Natural killer cell treated with Interleukin-12 subunit alpha and Interleukin-12 subunit beta and Interleukin-15 and Interleukin-18, amount 100 ng/mL, for 72 hours (primary cell): ENCODE measurements at regions not wholly inside any gene's neighbourhood (a gene's known extent, or its start where the extent isn't known, plus 50 kb on each side); places are given as distances from the start of the nearest gene placed in this dataset.

Source experiments
- ATAC-seq, 2 donors: fragments of 150-1000 bp; cut with Tn5 transposase in 1 of 2; sonication (Bioruptor Pico), chemical (Tn5 transposase) in 1 of 2; 2 replicates each; pipeline ENCODE4 v1.10.0; 2021
- DNase-seq: peaks from one replicate; pipeline ENCODE4 v3.0.0; 2022; ENCODE audit warnings: low spot score
- H3K27ac Mint-ChIP-seq, 2 donors: 1 replicate in 1 of 2; 2 replicates in 1 of 2; pipeline ENCODE4 v1.8.0; 2022; ENCODE audit warnings: mixed read lengths in 2 of 2, mild to moderate bottlenecking in 1 of 2, moderate library complexity in 1 of 2
- H3K27me3 Mint-ChIP-seq, 2 donors: 1 replicate in 1 of 2; 2 replicates in 1 of 2; pipeline ENCODE4 v1.8.0; 2022; ENCODE audit warnings: mixed read lengths in 2 of 2
- H3K36me3 Mint-ChIP-seq: one replicate; pipeline ENCODE4 v1.8.0; 2022; ENCODE audit warnings: mixed read lengths
- H3K4me1 Mint-ChIP-seq, 2 donors: 1 replicate in 1 of 2; 2 replicates in 1 of 2; pipeline ENCODE4 v1.8.0; 2022; ENCODE audit warnings: low read depth in 2 of 2, mixed read lengths in 2 of 2, mild to moderate bottlenecking in 1 of 2
- H3K4me3 Mint-ChIP-seq: one replicate; pipeline ENCODE4 v1.8.0; 2022; ENCODE audit warnings: mixed read lengths
- H3K9me3 Mint-ChIP-seq: 2 replicates; pipeline ENCODE4 v1.8.0; 2022; ENCODE audit warnings: mixed read lengths

DNA sequence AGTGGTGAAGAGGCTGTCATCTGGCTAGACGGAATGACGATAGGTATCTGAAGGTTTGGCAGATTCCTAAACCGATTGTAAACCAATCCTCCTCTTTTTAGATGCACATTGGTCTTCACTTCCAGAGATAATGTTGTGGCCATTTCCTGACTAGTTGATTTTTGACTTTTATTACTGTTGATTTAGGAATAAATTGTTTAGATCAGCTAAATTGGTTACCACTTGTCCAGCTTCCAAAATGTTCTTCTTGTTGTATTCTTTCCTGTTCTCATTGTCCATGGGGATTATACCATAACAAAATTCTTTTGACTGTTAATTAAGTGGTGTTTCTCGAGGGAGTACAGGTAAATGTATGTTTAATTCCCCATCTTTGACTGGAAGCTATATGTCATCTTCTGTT lies 119.7 kb downstream of the MACROH2A1 start:
- no peak for ATAC-seq
- no peaks in the 10 kb centered on the region for H3K36me3 Mint-ChIP-seq
- H3K4me3 Mint-ChIP-seq, result no peak overlapping the region
- no peak overlapping the region for H3K27ac Mint-ChIP-seq
- H3K4me1 Mint-ChIP-seq, result no peaks in the 10 kb centered on the region
- no peak for DNase-seq
- no peaks in the 10 kb centered on the region for H3K9me3 Mint-ChIP-seq
- H3K27me3 Mint-ChIP-seq, result peaks cover 22 to 47% of the 10 kb centered on the region in 2 donors

DNA sequence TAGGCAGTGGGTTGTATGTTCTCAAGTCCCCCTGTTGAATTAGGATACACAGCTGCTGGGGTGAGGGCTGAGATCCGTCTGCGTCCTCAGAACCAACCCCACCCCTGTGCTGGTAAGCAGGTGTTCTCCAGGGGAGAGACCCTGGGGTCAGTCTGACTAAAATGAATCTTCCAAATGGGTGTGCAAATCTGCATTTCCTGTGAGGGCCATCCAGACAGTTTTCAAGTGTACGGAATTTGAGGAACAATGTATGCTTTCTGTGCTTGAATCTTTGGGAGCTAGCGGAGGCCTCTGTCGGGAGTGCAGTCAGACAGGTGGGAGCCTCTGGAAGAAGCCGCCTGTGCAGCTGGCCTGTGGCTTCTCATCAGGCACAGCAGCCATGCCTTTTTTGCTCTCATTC lies 122.9 kb downstream of the MACROH2A1 start:
- Mint-ChIP-seq H3K4me3 (no peak overlapping the region), H3K27me3 (peaks cover 14 to 27% of the 10 kb centered on the region in 2 donors), H3K9me3 (no peaks in the 10 kb centered on the region), H3K4me1 (peaks cover 0 to 6% of the 10 kb centered on the region in 2 donors), H3K27ac (no peak overlapping the region), H3K36me3 (no peaks in the 10 kb centered on the region)
- DNase-seq (no peak), ATAC-seq (no peak)

DNA sequence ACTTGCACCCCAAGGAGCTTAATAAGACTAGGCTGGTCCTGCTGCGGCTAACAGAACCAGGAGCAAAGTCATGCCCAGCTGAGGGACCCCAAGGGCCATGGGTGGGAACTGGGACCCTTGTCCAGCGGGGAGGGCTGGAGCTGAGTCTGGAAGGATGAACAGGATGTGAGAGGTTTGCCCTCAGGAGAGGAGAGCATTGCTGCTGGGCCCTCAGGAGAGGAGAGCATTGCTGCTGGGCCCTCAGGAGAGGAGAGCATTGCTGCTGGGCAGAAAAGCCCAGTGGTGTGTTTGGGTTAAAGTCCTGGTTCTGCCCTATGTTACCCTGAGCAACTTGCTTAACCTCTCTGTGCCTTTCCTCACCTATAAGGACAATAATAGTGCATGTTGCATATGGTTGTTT lies 125.8 kb downstream of the MACROH2A1 start:
- Mint-ChIP-seq H3K27me3 (peaks cover 7 to 18% of the 10 kb centered on the region in 2 donors), H3K9me3 (no peaks in the 10 kb centered on the region), H3K4me1 (peaks cover 0 to 6% of the 10 kb centered on the region in 2 donors), H3K36me3 (no peaks in the 10 kb centered on the region), H3K4me3 (no peak overlapping the region), H3K27ac (no peak overlapping the region)
- ATAC-seq, result peak in 1 of 2 donors; percentile 51
- DNase-seq, result no peak

DNA sequence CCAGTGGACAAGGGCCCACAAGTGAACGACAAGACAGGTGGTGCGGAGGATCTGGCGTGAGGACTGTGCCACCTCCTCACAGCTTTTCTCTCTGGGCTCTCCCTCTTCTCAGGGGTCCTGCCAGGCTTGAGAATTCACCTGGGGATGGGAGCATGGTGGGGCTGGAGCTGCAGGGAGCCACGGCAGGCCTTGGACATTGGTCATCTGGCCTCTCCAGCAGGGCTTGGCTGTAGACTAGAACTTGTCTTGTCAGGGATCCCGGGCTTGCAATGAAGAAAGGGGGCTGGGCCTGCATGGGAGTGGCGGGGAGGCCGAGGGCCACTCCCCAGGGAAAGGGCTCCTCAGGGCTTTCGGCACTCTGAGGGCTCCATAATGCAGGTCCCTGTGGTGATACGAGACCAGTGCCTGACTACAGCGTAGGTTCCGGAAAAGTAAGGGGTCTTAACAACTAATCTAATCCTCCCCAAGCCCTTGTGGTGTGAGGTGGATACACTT lies 126.7 kb downstream of the MACROH2A1 start:
- H3K4me3 Mint-ChIP-seq, result no peak overlapping the region
- peaks cover 9 to 17% of the 10 kb centered on the region in 2 donors for H3K27me3 Mint-ChIP-seq
- DNase-seq (no peak), ATAC-seq (peak; percentile 8 to 14)
- no peaks in the 10 kb centered on the region for H3K9me3 Mint-ChIP-seq
- H3K36me3 Mint-ChIP-seq, result no peaks in the 10 kb centered on the region
- peaks cover 0 to 6% of the 10 kb centered on the region in 2 donors for H3K4me1 Mint-ChIP-seq
- H3K27ac Mint-ChIP-seq, result peak overlapping the region in 1 of 2 donors; percentile 45

DNA sequence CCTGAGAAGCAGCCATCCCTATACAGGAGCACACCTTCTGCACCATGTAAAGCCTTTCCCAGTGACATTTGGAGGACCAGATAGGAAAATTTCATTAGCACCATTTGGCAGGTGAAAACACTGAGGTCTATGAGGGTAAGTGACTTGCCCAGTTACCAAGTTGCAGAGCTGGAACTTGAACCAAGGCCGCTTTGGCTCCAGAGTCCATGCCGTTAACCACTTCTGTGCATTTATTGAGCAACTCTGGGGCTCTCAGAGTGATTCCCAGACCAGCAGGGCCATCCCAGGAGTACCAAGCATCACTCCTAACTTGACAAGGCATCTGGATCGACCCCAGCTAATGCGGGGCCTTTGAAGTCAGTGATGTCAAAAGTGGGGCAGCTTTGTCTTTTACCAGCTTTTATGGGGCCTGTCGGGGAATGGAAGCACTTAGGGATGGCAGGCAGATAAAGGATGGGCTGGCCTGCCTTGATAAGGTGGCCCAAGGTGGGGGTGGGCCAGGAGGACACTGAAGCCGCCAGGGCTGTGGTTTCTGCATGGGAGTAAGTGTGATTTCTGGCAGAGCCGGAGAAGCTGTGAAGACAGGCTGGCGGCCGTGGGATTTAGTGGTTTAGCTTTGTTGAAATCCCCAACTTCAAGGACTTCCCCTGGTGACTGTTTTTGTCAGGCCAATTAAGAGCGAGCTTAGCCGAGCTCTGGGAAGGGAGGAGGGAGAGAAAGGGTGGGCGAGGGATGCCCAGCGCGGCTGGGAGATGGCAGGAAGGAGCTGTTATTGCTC lies 127.3 kb downstream of the MACROH2A1 start:
- H3K9me3 Mint-ChIP-seq, result no peaks in the 10 kb centered on the region
- ATAC-seq (peak; percentile 29 to 77), DNase-seq (no peak)
- no peaks in the 10 kb centered on the region for H3K36me3 Mint-ChIP-seq
- peaks cover 7 to 18% of the 10 kb centered on the region in 2 donors for H3K27me3 Mint-ChIP-seq
- peak overlapping the region in 1 of 2 donors; percentile 45 for H3K27ac Mint-ChIP-seq
- peaks cover 0 to 6% of the 10 kb centered on the region in 2 donors for H3K4me1 Mint-ChIP-seq
- H3K4me3 Mint-ChIP-seq, result no peak overlapping the region

DNA sequence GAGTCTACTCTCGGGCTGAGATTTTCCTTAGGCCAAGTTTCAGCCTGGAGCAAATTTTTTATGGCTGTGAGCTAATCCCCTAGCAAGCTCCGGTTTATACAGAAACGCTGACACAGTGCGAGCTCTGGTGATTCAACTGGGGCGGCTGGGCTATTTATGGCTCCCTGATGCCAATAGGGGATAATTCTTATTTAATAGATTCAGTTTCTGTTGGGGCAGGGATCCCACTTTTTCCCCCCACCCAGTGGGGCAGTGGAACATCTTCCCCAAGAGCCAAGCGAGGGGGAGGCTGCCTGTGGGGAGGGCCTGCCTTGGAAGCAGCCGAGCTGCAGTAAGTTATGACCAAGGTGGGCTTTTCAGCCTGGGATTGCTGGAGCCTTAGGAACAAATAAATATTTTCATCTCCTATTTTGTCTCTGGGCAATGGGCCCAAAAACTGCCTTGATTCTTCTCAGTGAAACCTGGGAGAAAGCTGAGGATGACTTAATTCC lies 129.1 kb downstream of the MACROH2A1 start:
- DNase-seq (no peak), ATAC-seq (no peak)
- H3K36me3 Mint-ChIP-seq, result no peaks in the 10 kb centered on the region
- no peak overlapping the region for H3K4me3 Mint-ChIP-seq
- peaks cover 0 to 6% of the 10 kb centered on the region in 2 donors for H3K4me1 Mint-ChIP-seq
- H3K27ac Mint-ChIP-seq, result no peak overlapping the region
- H3K9me3 Mint-ChIP-seq, result no peaks in the 10 kb centered on the region
- peaks cover 20 to 22% of the 10 kb centered on the region in 2 donors for H3K27me3 Mint-ChIP-seq

DNA sequence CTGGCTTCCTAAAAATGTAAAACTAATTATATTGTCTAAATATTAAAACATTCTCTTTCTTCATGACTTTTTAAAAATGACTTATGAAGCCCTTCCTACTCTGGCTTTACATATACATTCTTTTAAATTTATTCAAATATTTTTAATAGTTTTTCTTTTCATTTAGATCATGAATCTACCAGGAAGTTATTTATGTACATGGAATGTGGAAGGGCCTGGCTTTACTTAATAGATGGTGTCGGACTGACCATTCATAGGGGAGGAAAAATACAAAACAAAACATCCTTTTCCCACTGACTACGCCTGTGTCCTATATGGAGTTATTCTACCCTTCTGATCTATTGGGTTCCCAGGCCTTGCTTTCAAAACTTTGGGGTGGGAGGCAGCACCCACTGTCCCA lies 129.8 kb downstream of the MACROH2A1 start:
- H3K4me3 Mint-ChIP-seq, result no peak overlapping the region
- peaks cover 0 to 6% of the 10 kb centered on the region in 2 donors for H3K4me1 Mint-ChIP-seq
- H3K9me3 Mint-ChIP-seq, result no peaks in the 10 kb centered on the region
- H3K27ac Mint-ChIP-seq, result no peak overlapping the region
- DNase-seq (no peak), ATAC-seq (no peak)
- H3K36me3 Mint-ChIP-seq, result no peaks in the 10 kb centered on the region
- peaks cover 24 to 29% of the 10 kb centered on the region in 2 donors for H3K27me3 Mint-ChIP-seq

DNA sequence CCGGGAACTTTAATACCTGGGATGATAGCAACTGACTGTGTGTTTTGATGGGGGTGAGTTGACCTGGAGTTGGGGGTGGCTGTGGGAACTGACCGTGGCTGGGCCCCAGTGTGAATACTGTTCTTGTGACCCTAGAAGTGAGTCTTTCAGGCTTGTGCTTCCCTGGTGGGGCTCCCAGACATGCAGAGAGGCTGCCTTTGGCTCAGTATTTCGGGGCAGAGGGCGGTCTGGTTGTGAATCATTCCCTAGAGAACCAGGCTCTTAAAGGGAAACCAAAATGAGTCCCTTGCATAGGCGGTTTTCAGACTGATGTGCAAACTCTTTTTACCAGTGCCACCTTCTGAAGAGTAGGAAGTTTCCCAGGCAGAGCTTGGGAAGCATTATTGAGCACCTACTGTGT lies 132.1 kb downstream of the MACROH2A1 start:
- peaks cover 0 to 3% of the 10 kb centered on the region in 2 donors for H3K4me1 Mint-ChIP-seq
- H3K36me3 Mint-ChIP-seq, result no peaks in the 10 kb centered on the region
- H3K4me3 Mint-ChIP-seq, result no peak overlapping the region
- peaks cover 30 to 35% of the 10 kb centered on the region in 2 donors for H3K27me3 Mint-ChIP-seq
- no peaks in the 10 kb centered on the region for H3K9me3 Mint-ChIP-seq
- no peak overlapping the region for H3K27ac Mint-ChIP-seq
- ATAC-seq (no peak), DNase-seq (no peak)

DNA sequence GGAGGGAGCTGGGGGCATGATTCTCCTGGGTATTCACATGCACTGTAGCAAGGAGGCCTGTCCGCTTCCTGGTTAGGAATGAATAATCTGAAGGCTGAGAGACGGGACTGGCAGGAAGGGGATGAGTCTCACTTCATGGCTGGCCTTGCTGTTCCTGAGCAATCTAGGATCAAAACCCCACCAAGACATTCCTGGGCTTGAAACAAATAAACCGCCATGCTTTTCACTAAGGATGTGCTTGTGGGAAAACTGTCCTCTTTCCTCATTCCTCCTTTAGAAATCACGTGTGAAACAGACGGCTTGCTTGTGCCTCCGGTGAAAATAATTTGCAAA lies 132.8 kb downstream of the MACROH2A1 start:
- ATAC-seq, result no peak
- Mint-ChIP-seq H3K4me3 (no peak overlapping the region), H3K27ac (no peak overlapping the region), H3K9me3 (no peaks in the 10 kb centered on the region), H3K4me1 (no peaks in the 10 kb centered on the region), H3K27me3 (peaks cover 30 to 35% of the 10 kb centered on the region in 2 donors), H3K36me3 (no peaks in the 10 kb centered on the region)
- no peak for DNase-seq

DNA sequence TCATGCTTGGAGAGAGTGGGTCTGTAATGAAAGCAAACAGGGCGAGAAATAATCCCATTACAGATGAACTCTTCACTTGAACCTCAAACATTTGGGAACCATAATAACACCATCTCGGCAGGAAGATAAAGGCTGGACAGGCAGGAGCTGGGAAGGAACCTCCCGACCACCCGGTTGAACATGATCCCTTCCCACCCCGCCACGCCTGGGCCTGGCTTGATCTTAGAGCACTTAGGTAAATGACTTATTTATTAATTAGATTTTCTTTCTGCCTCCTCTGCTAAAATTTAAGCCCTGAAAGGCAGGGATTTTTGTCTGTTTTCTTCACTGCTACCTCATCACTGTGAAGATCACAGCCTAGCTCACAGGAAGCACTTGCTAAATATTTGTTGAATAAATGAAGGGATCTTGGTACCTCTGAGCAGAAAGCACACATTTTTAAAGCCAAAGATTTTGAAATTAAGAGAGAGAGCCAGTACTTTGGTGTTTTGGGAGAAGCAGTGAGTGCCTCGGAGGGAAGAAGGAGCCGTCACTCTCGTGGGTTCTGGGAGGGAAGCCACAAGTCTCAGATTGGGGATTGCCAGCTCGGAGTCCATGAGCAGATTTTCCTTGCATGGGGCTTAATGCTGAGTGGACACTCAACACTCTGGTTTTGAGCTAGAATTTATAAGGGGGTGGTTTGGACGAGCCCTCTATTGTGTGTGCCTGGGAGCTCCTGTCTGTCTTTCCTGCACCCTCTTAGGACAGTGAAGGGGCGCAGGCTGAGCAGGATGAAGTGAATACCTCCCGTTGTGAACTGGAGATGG lies 133.3 kb downstream of the MACROH2A1 start:
- DNase-seq, result no peak
- no peaks in the 10 kb centered on the region for H3K9me3 Mint-ChIP-seq
- no peak for ATAC-seq
- no peaks in the 10 kb centered on the region for H3K4me1 Mint-ChIP-seq
- H3K36me3 Mint-ChIP-seq, result no peaks in the 10 kb centered on the region
- H3K27ac Mint-ChIP-seq, result no peak overlapping the region
- no peak overlapping the region for H3K4me3 Mint-ChIP-seq
- peaks cover 31 to 39% of the 10 kb centered on the region in 2 donors for H3K27me3 Mint-ChIP-seq

DNA sequence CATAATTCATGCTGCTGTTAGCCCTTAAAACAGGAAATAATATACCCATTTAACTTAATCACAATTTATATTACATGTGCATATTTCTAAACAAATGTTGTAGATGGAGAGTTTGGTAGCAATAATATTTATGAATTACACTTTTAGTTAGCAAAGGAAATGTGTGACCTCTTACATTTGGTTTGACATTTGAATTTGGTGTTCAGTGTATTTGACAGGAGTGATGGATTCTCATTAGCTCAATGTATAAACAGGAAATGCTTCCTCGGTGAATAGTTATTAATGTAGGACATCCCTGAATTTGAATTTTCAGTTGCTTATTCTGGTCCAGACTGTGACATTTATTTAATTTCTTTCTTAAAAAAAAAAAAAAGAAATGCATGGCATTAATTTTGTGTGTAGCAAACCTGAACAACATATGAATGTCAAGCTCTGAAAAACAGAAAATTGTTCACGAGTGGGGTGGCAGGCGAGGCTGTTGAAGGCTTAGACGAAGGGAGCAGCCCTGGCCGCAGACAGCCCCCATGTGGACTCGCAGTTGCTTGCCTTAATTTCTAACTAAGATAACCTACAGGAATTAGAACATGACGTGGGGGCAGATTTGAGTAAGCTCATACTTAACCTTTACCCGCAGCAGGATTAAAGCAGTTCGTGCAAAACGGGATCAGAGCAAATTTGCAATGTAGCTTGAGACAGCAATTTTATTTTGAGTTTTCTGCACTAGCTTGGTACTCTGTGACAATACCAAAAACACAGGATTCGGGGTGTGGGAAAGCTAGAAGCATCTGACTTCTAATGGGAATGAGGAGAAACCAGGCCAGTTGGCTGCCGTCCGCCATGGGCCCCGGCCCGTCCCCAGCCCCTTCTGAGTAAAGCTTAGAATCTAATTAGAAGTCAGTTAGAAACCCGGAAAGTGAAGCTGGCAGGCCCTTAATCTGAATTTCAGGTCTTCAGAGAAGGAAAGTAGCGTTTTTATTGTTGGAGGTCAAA lies 134.3 kb downstream of the MACROH2A1 start:
- peaks cover 36 to 46% of the 10 kb centered on the region in 2 donors for H3K27me3 Mint-ChIP-seq
- peaks cover under 1% of the 10 kb centered on the region for H3K9me3 Mint-ChIP-seq
- H3K4me3 Mint-ChIP-seq, result no peak overlapping the region
- ATAC-seq (no peak), DNase-seq (no peak)
- H3K27ac Mint-ChIP-seq, result no peak overlapping the region
- peaks cover 1% of the 10 kb centered on the region for H3K36me3 Mint-ChIP-seq
- no peaks in the 10 kb centered on the region for H3K4me1 Mint-ChIP-seq

DNA sequence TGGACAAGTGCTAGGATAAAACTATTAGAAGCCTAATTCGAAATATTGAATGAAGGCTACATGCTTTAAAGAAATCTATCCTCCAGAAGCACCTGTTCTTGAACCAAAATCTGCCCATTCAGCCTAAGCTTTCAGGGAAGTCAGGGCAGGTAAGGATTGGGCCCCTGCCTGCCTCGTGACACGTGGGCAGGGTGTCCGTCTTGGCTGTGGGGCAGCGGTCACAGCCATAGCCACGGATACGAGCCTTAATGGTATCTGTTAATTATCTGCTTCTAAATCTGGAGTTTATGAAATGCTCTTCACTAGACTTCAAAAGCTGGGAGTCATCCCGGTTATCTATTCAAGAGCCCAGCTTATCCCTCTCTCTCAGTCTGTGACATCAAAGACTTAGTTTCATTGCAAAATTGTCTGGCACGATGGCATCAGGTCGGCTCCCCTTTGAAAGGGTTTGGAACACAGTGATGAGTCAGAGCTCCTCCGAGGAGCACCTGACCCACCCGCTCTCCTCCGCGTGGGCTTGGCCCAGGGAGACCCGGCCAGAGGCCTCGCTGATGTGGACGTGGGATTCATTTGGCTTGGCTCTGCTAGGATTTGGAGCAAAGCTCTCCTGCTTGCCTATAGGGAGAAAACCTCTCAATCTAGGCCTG lies 135.9 kb downstream of the MACROH2A1 start:
- H3K9me3 Mint-ChIP-seq, result peaks cover 4% of the 10 kb centered on the region
- no peak overlapping the region for H3K27ac Mint-ChIP-seq
- H3K4me1 Mint-ChIP-seq, result no peaks in the 10 kb centered on the region
- no peak overlapping the region for H3K4me3 Mint-ChIP-seq
- no peak for ATAC-seq
- H3K27me3 Mint-ChIP-seq, result peaks cover 39 to 44% of the 10 kb centered on the region in 2 donors
- peaks cover 5% of the 10 kb centered on the region for H3K36me3 Mint-ChIP-seq
- DNase-seq, result no peak

DNA sequence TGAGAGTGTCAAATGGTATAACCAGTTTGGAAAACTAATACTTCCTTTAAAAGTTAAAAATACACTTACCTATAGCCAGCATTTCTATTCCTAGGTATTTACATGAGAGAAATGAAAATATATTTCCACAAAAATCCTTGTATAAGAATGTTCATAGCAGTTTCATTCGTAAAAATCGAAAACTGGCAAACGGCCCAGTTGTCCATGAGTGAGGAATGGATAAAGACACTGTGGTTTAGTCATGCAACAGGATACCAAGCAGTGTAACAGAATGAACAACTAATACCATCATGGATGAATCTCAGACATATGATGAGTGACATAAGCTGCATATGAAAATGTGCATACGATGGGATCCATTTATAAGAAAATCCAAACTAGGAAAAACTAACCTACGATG lies 136.7 kb downstream of the MACROH2A1 start:
- Mint-ChIP-seq H3K4me1 (no peaks in the 10 kb centered on the region), H3K9me3 (peaks cover 4% of the 10 kb centered on the region), H3K27me3 (peaks cover 41 to 46% of the 10 kb centered on the region in 2 donors)

More for the DNA sequence above, 136.7 kb downstream of the MACROH2A1 start:
- no peak for ATAC-seq
- Mint-ChIP-seq H3K27ac (no peak overlapping the region), H3K36me3 (peaks cover 5% of the 10 kb centered on the region), H3K4me3 (no peak overlapping the region)
- no peak for DNase-seq
